ENCODE measurements at regions not wholly inside any gene's neighbourhood (a gene's known extent, or its start where the extent isn't known, plus 50 kb on each side); places are given as distances from the start of the nearest gene placed in this dataset.
"Not testable (repeated sequence)": the region's sequence is repeated elsewhere in the genome, so short reads cannot be mapped to it uniquely, and the experiment has no call there.

GRCh38 chr10:2616215-2616614, 451.1 kb upstream of the PFKP start:
- DNase-seq = no peak

GRCh38 chr10:2611603-2612002, 455.7 kb upstream of the PFKP start:
- DNase-seq = no peak

- peak; percentile 63 for DNase-seq
Measured at GRCh38 chr10:2610946-2611345, 456.4 kb upstream of the PFKP start.

DNA sequence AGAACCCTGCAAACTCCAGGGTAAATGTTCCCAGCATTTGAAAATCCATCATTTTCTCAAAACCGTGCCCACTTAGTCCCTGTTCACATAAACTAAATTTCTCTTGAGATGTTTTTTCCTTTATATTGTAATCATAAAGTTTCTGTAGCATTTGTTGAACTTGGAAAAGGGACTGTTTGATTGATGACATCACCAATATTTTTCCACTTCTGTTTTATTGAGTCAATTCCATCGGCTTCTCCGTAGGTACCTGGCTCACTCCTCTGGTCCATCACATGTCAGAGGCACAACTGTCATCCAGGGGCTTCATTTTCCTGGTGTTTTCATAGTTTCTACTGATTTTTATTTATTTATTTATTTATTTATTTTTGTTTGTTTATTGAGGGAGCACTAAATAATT, 462.5 kb upstream of the PFKP start:
- no peak for DNase-seq

DNA sequence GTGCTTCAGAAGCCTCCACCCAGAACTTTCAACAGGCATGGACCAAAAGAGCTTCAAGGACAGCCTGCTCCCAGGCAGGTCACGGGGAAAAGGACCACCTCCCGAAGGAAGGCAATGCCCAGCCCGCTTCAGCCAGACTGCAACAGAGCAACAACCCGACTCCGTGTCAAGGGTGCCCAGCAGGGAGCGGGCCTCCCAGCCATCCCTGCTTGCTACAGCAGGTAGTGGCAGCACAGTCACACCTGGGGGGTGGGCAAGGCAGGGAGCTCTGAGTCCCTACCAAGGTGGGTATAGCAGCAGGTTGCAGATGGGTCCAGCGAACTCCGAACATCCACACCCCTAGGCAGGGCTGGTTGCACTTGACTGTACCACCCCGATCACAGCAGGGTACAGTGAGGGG, 467.8 kb upstream of the PFKP start:
- no peak for DNase-seq

DNA sequence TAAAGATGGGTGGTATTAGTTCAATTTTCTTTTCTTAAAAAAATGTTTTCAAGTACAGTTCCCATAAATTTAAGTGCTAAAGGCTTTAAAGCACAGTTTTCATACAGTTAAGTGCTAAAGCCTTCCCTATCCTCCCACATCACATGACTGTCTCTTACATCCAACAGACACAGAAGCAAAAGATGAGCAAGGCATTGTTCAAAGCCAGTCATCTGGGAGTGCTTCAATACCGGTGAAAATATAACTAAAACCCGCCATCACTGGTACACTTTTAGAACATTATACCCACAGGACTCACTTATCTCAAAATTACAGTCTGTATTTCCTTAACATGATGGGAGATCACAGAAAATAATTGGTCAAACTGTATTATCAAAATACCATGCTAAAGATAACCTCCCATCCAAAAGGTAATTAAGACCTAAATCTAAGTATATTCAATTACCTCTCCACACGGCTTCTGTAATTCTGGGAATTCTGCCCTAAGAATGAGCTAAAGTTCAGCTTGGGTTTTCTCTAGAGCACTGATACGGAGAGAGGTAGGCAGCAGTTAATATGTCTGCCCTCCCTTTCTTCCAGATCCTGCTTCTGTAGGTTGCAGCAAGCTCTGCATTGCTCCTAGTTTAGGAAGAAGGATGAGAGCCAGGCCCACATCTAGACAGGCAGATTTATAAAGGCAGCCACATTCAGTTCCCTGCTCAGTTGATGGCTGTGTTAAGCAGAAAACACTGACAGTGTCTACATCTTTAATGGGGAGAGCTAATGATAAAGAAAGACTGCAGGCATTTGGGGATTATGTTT, 474.8 kb upstream of the PFKP start:
- no peak for DNase-seq

- DNase-seq = no peak
Measured at GRCh38 chr10:2589196-2589595, 478.2 kb upstream of the PFKP start.

- DNase-seq = no peak
Measured at GRCh38 chr10:2584385-2584784, 483.0 kb upstream of the PFKP start.

GRCh38 chr10:2576892-2577291, 490.5 kb upstream of the PFKP start:
- DNase-seq = no peak

GRCh38 chr10:2575460-2575859, 491.9 kb upstream of the PFKP start:
- DNase-seq = no peak

DNA sequence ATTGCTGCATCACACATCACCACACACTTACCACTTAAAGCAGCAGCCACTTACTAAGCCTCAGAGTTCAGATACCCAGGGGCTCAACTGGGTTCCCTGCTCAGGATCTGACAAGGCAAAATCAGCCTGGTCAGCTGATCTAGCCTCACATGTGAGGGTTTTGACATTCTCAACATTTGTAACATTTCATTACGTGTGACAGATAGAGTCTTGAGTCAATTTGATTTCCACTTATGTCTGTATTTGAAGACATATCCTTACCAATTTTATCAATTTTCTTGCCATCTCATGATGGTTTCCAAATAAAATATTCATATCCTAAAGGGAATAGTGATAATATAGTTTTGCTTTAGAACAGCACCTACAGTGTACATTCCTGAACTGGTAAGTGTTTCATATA, 494.7 kb upstream of the PFKP start:
- no peak for DNase-seq

DNA sequence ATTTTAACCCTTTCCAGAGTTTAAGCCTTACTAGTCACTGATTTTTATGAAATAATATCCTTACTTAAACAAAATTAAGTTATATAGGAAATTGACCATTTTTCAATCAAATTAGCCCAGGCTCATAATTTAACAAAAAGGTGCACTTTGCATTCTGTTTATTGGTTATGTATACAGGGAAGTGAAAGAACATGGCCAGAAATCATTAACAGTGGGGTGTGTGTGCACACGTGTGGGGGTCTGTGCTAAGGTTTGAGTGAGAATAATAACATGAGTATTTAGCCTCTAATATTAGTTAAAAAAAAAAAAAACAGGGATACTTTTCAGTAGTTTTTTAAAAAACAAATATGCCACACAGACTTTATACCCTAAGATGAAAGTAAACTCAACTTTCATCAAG, 510.5 kb upstream of the PFKP start:
- no peak for DNase-seq

DNA sequence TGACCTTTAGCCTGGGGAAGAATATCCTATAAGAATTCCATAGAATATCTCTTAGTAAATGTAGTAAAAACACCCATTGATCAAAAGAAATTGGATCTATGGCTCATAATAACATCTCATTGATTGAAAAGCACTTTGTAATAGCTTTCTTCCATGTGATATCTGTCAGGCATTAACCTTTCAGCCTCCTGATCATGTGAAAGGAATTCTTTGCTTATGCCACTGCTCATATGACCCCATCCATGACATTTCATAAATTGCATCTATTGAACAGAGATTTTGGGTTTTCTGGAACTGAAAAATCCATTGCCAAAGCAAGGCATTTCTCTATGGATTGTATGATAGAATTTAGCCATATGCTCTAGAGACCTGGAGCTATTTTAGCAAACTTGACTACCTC, 519.3 kb upstream of the PFKP start:
- no peak for DNase-seq

DNA sequence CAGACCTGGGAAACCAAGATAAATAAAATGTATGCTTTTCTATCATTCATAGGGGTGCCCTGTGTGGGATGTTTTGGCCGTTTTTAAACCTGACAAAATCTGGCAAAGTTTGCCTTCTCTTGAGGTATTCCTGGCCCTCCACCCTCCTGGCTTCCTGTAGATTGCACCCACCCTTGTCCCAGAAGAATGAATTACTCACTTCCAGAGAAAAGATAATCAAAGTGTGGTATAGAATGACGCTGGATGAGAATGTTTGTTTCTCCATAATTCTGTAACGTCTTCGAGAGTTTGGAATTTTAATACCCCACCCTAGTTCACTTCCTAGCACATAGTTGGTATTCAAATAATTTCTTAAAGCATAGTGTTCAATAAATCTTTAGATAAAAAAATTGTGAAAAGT, 519.7 kb upstream of the PFKP start:
- no peak for DNase-seq

DNA sequence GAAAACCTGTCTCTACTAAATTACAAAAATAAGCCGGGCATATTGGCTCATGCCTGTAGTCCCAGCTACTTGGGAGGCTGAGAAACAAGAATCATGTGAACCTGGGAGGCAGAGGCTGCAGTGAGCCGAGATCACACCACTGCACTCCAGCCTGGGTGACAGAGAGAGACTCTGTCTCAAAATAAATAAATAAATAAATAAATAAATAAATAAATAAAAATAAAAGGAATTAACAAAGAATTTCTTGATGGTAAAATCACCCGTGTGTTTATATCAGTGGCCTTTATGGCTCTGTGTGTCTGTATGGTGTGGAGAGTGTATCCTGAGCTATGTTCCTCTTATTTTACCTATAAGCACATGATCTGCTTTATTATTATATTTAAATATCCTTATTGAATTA, 520.5 kb upstream of the PFKP start:
- DNase-seq = not testable (repeated sequence)

- no peak for DNase-seq
Measured at GRCh38 chr10:2543974-2544373, 523.4 kb upstream of the PFKP start.

DNA sequence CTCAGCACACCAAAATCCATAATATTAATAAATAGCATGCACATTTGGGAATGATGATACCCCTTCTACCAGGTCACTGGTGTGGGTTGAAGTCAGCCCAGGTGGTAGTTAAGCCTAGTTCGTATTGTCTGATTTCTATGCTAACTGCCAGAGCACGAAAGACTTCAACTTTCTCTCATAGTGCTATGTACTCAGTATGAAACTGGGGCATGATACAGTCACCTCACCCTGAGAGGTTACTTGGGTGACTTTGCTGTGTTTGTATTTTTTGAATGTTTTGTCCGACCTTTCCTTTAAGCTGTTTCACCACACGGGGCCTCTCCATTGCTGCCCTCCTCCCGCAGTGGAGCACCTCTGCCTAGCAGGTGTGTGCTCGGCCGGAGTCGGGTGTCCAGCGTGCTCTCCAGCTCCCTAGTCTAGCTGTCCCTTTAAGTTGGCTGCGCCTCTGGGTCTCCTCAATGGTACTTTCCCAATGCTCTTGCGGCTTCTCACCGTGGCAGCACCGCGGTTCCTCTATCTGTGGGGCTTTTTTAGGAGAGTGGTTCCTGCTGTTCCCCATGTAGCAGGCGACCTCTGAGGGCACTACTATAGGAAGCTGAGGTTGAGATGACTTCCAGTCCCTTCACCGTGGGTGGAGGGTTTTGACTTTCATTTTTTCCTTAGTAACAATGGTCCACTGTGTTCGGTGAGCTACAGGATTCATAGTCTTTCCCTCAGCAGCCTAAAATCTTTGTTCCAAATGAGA, 524.0 kb upstream of the PFKP start:
- DNase-seq = no peak

DNA sequence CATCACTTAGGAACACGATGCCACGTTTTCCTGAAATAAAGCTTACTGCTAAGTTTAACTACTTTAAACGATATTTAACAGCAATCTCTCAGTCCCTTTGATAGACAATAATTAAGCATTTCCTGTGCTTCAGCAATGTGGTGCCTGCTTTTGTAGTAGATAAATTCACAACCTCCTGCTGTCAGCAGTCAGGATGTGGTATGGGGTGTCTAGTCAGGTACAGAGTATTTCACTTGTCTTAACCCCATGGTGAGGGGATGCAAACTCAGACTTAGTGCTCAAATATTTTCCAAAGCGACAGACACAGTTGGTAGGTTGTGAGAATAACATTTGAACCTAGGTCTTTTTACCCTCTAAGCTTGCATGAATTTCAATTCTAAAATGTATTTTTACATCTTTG, 526.2 kb upstream of the PFKP start:
- no peak for DNase-seq

DNA sequence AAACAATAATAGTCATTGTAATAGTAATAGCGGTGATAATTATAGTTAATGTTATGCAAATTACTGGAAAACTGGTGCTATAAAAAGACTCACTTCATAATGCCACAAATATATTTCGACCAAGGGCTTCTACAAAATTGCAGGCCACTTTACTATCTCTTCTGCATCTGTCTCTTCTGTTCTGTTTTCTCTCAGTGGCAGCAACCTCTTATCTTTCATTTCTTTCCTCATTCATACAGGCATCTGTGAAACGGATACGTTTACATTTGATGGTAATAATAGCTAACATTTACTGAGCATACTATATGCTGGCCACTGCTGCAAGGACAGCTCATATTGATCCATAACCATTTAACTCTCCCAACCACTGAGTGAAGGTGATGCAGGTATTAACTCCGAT, 537.4 kb upstream of the PFKP start:
- no peak for DNase-seq

DNA sequence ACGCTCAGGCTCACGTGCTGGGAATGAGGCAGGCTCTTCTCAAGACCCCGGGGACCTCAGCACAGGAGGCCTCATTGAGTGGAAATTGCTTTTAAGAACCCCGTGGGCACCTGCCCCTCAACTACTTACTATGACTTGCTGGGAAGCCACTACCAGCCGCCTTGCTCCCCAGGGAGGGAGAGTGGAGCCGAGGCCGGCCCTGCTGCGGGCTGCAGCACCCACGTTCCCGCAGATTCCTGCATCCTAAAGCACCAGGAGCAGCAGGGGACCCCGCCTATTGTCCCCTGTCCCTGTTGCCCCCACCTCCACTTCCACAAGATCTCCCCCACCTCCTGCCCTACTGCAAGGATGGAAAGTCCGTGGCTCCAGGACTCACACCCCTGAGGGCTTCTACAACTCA, 541.6 kb upstream of the PFKP start:
- DNase-seq = no peak

DNA sequence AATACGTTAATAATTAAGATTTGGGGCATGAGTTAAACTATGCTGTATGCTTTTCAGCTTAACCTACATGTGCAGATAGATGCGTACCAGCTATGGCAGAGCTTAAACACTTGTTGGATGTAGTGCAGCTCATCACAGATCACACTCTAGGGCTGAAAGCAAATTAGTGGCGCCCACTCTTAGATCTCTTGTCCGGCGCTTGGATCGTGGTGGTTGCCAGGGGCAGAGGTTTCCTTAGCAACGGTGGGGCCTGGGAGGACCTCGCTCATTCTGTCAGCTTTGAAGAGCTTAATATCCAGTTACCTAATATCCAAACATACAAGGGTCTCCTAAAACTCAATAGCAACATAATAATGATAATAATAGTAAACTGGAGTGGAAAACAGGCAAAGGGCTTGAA, 548.2 kb upstream of the PFKP start:
- no peak for DNase-seq

DNA sequence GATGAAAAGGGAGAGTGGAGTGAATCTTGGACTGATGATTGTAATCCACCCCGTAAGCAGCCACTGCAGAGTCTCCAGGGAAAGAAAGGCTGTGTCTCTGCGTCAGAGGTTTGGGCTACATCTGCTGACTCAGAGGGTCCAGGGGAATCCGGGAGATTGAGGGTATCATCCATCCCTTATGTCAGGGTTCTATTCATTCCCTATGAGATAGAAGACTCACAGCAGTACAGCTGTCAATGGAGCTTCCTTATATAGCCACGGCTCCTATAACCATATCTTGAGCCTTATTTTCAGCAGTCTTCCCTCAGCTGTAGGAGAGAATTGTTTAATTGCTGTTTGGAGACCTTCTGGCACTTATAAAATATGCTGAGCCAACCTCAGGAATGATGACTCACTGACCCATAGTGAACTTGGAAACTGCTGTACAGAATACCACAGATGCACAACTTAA, 558.2 kb upstream of the PFKP start:
- no peak for DNase-seq

- DNase-seq = not testable (repeated sequence)
Measured at GRCh38 chr10:2501366-2501940, 565.9 kb upstream of the PFKP start.

DNA sequence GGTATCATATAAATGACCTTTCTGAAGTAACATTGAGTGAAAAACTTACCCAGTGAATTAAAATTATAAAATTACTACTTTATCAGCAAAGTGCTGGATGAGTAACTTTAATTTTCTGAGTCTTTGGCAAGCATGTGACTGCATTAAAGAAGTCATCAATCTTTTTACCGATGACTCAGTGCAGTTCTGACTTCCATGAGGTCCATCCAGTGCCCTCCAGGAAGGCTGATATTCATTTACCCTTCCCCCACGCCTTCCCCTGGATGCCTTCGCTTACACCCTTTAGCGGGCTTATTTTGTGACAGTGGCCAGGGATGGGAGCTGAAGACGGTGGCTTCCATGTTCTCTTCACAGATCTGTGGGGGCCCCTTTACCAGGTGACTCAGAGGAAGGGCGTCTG, 572.9 kb upstream of the PFKP start:
- DNase-seq = no peak
